GM12878 (cell line): ENCODE measurements at regions not wholly inside any gene's neighbourhood (a gene's known extent, or its start where the extent isn't known, plus 50 kb on each side); places are given as distances from the start of the nearest gene placed in this dataset.

Experiments
- ATAC-seq: fragments of 200-7000 bp; cut with Tn5 transposase; 3 replicates; pipeline ENCODE4 v1.9.1; 2020; ENCODE audit warnings: mild to moderate bottlenecking, moderate library complexity
- BruUV-seq: library from RNA; stranded (reverse); fragments of 400-500 nt; replicated peaks from 2 replicates; lab custom pipeline; 2021; lab: Mats Ljungman, UMichigan
- CTCF ChIA-PET: fragments of 300-600 bp; sonication (Branson Sonifier 250); formaldehyde crosslinking; extraction: SDS; loops from one replicate; lab custom pipeline; 2021; ENCODE audit warnings: inconsistent platforms; lab: Yijun Ruan, JAX
- POLR2A ChIA-PET: fragments of 350-600 bp; formaldehyde crosslinking; extraction: SDS; loops from one replicate; lab custom pipeline; 2021; ENCODE audit warnings: inconsistent platforms; lab: Charles Lee
- RAD21 ChIA-PET: fragments of 300-600 bp; sonication (Branson Sonifier 250); formaldehyde crosslinking; loops from one replicate; lab custom pipeline; 2023; ENCODE audit warnings: antibody characterized with exemption; ENCODE audit not compliant: unreplicated experiment; lab: Charles Lee
- SMC1A ChIA-PET: fragments of 300-600 bp; sonication (Branson Sonifier 250); formaldehyde crosslinking; loops from one replicate; lab custom pipeline; 2023; ENCODE audit not compliant: unreplicated experiment, uncharacterized antibody; lab: Charles Lee
- DNase-seq: peaks from one replicate; pipeline ENCODE4 v3.0.0-alpha.2; 2011; ENCODE audit warnings: low read depth, low spot score
- FAIRE-seq: peaks from 3 replicates; lab custom pipeline; 2011; peaks lifted over from hg19 to GRCh38; lab: Jason Lieb, UNC
- H2AFZ ChIP-seq: 2 replicates; pipeline ENCODE4 v1.6.0; 2011; ENCODE audit warnings: low read depth, low read length, control low read depth; ENCODE audit not compliant: control insufficient read depth
- H3K27ac ChIP-seq: 2 replicates; pipeline ENCODE4 v1.5.1; 2011; ENCODE audit warnings: control low read depth; ENCODE audit not compliant: control insufficient read depth, insufficient read depth
- H3K27me3 ChIP-seq, 2 experiments: replicated peaks in 1 of 2; 2 replicates each; pipeline versions ENCODE4 v1.6.0 to v1.6.1; 2011; ENCODE audit warnings: low read length in 1 of 2; ENCODE audit not compliant: control insufficient read depth in 2 of 2, insufficient read depth in 2 of 2
- H3K36me3 ChIP-seq, 2 experiments: 2 replicates each; pipeline ENCODE4 v1.5.1; 2011; ENCODE audit warnings: low read length in 1 of 2; ENCODE audit not compliant: control insufficient read depth in 2 of 2, insufficient read depth in 2 of 2
- H3K4me1 ChIP-seq: 2 replicates; pipeline ENCODE4 v1.6.1; 2011; ENCODE audit warnings: mild to moderate bottlenecking, low read length, moderate library complexity, mixed read lengths; ENCODE audit not compliant: control insufficient read depth, insufficient read depth
- H3K4me2 ChIP-seq: 2 replicates; pipeline ENCODE4 v1.6.0; 2011; ENCODE audit warnings: control low read depth; ENCODE audit not compliant: control insufficient read depth, insufficient read depth
- H3K4me3 ChIP-seq: fragments of 200-600 bp; sonication (generic); 2 replicates; pipeline ENCODE4 v1.5.1; 2016
- H3K79me2 ChIP-seq: 2 replicates; pipeline ENCODE4 v1.6.0; 2011; ENCODE audit warnings: low read length; ENCODE audit not compliant: control insufficient read depth, insufficient read depth
- H3K9ac ChIP-seq: 2 replicates; pipeline ENCODE4 v1.8.0; 2011; ENCODE audit warnings: low read length, control low read depth, mixed read lengths; ENCODE audit not compliant: control insufficient read depth, insufficient read depth
- H3K9me3 ChIP-seq: replicated peaks from 3 replicates; pipeline ENCODE4 v1.5.1; 2011; ENCODE audit warnings: mild to moderate bottlenecking, low read length; ENCODE audit not compliant: control insufficient read depth, insufficient read depth
- H4K20me1 ChIP-seq: 2 replicates; pipeline ENCODE4 v1.6.0; 2011; ENCODE audit not compliant: control insufficient read depth, insufficient read depth
- BCL11A ChIP-seq: IDR thresholded peaks from 2 replicates; pipeline ENCODE4 v1.6.1; 2011; ENCODE audit warnings: low read depth, low read length
- CHD1 ChIP-seq: IDR thresholded peaks from 2 replicates; pipeline ENCODE4 v1.6.1; 2012; ENCODE audit warnings: low read depth, low read length, improper control_type of control experiment
- CREM ChIP-seq: IDR thresholded peaks from 2 replicates; pipeline ENCODE4 v1.6.1; 2014; ENCODE audit warnings: antibody characterized with exemption, low read depth
- E2F4 ChIP-seq: IDR thresholded peaks from 2 replicates; pipeline ENCODE4 v1.6.1; 2012; ENCODE audit warnings: low read depth, low read length, improper control_type of control experiment
- E2F8 ChIP-seq: fragments of 450-650 bp; IDR thresholded peaks from 2 replicates; pipeline ENCODE4 v1.6.1; 2018; ENCODE audit warnings: mild to moderate bottlenecking, low read depth, moderate library complexity; ENCODE audit not compliant: partially characterized antibody
- E4F1 ChIP-seq: fragments of 450-650 bp; IDR thresholded peaks from 2 replicates; pipeline ENCODE4 v1.6.1; 2018; ENCODE audit warnings: borderline replicate concordance, mild to moderate bottlenecking; ENCODE audit not compliant: partially characterized antibody
- HDAC6 ChIP-seq: fragments of 200-600 bp; sonication (generic); IDR thresholded peaks from one replicate; pipeline ENCODE4 v1.8.0; 2017; ENCODE audit warnings: antibody characterized with exemption; ENCODE audit not compliant: unreplicated experiment
- IRF3 ChIP-seq: fragments of 450-650 bp; IDR thresholded peaks from 2 replicates; pipeline ENCODE4 v1.6.1; 2014; ENCODE audit warnings: mild to moderate bottlenecking
- KDM1A ChIP-seq: fragments of 200-600 bp; sonication (generic); IDR thresholded peaks from 2 replicates; pipeline ENCODE4 v1.6.1; 2016; ENCODE audit warnings: borderline replicate concordance
- NR2C2 ChIP-seq: IDR thresholded peaks from 2 replicates; pipeline ENCODE4 v1.6.1; 2011; ENCODE audit warnings: borderline replicate concordance, low read depth; ENCODE audit not compliant: control insufficient read depth, insufficient read length
- PAX5 ChIP-seq: IDR thresholded peaks from 2 replicates; pipeline ENCODE4 v1.6.1; 2011; ENCODE audit warnings: low read depth, low read length, borderline replicate concordance
- STAT1 ChIP-seq: fragments of 450-650 bp; conservative IDR thresholded peaks from 2 replicates; pipeline ENCODE4 v1.6.1; 2014; ENCODE audit warnings: antibody characterized with exemption, mild to moderate bottlenecking
- USF2 ChIP-seq: IDR thresholded peaks from 2 replicates; pipeline ENCODE4 v1.6.1; 2011; ENCODE audit warnings: low read depth, low read length, improper control_type of control experiment, borderline replicate concordance
- WGBS: methylation state at CpG from one replicate; pipeline ENCODE4 v1.1.6; 2016; ENCODE audit warnings: low lambda C conversion rate; ENCODE audit not compliant: insufficient replicate concordance, insufficient coverage; ENCODE audit errors: missing lambda C conversion rate; 5-methylcytosine and 5-hydroxymethylcytosine counted together
- in situ Hi-C: fragments of 300-500 bp; cut with MboI; formaldehyde crosslinking; loops from 9 replicates; pipeline ENCODE4 v1.14.3; 2018; ENCODE audit warnings: mixed read lengths
- intact Hi-C: fragments of 100-400 bp; cut with micrococcal nuclease; formaldehyde crosslinking; loops from one replicate; pipeline ENCODE4 v1.14.2; 2022; ENCODE audit not compliant: unreplicated experiment

GRCh38 chr7:135825406-135825805, 76.8 kb upstream of the FAM180A start (continued):
- TF ChIP-seq E2F4 (no peak), E2F8 (no peak), PAX5 (no peak), IRF3 (no peak), USF2 (no peak)

- no peaks in the 10 kb centered on the region; the same call in 2 of the 3 replicates for H3K9me3 ChIP-seq
- H3K79me2 ChIP-seq: no peaks in the 10 kb centered on the region
- ChIA-PET SMC1A (no interaction called here), CTCF (no interaction called here), POLR2A (no interaction called here), RAD21 (no interaction called here)
- H2AFZ ChIP-seq: no peak overlapping the region
- no peak for TF ChIP-seq KDM1A
- TF ChIP-seq HDAC6: no peak
- no peak for TF ChIP-seq CHD1
- TF ChIP-seq E4F1: no peak
- TF ChIP-seq CREM: no peak
- no peak for TF ChIP-seq NR2C2
- no peak for TF ChIP-seq BCL11A
- no peak for TF ChIP-seq STAT1
- DNase-seq (no peak), ATAC-seq (no peak), FAIRE-seq (no peak)
- WGBS: 35% methylated on average over 6 of the region's 6 CpGs
- intact Hi-C loops: no loop called here
- H3K27ac ChIP-seq: no peak overlapping the region
- in situ Hi-C loops: no loop called here
- peaks cover 0 to 3% of the 10 kb centered on the region in 2 experiments; a peak in 2 of 4 replicates for H3K27me3 ChIP-seq
- H3K4me1 ChIP-seq: no peaks in the 10 kb centered on the region
- no peaks in the 10 kb centered on the region for H4K20me1 ChIP-seq
- H3K4me2 ChIP-seq: no peak overlapping the region
- H3K4me3 ChIP-seq: no peak overlapping the region
- BruUV-seq: no TSS peak
- no peaks in the 10 kb centered on the region for H3K36me3 ChIP-seq
- no peak overlapping the region for H3K9ac ChIP-seq
Observed at GRCh38 chr7:135822376-135822775, 73.8 kb upstream of the FAM180A start.
